22Rv1 (cell line): ENCODE measurements at regions not wholly inside any gene's neighbourhood (a gene's known extent, or its start where the extent isn't known, plus 50 kb on each side); places are given as distances from the start of the nearest gene placed in this dataset.

Source experiments
- H3K27ac ChIP-seq: fragments of 450-650 bp; 2 replicates; pipeline ENCODE4 v1.5.1; 2017
- ZFX ChIP-seq: fragments of 450-650 bp; IDR thresholded peaks from 2 replicates; pipeline ENCODE4 v1.6.1; 2017; ENCODE audit warnings: antibody characterized with exemption, borderline replicate concordance
- TF ChIP-seq, protein P1 (sequence below): fragments of 450-650 bp; IDR thresholded peaks from 2 replicates; pipeline ENCODE4 v1.5.1; 2017; ENCODE audit warnings: mild to moderate bottlenecking

DNA sequence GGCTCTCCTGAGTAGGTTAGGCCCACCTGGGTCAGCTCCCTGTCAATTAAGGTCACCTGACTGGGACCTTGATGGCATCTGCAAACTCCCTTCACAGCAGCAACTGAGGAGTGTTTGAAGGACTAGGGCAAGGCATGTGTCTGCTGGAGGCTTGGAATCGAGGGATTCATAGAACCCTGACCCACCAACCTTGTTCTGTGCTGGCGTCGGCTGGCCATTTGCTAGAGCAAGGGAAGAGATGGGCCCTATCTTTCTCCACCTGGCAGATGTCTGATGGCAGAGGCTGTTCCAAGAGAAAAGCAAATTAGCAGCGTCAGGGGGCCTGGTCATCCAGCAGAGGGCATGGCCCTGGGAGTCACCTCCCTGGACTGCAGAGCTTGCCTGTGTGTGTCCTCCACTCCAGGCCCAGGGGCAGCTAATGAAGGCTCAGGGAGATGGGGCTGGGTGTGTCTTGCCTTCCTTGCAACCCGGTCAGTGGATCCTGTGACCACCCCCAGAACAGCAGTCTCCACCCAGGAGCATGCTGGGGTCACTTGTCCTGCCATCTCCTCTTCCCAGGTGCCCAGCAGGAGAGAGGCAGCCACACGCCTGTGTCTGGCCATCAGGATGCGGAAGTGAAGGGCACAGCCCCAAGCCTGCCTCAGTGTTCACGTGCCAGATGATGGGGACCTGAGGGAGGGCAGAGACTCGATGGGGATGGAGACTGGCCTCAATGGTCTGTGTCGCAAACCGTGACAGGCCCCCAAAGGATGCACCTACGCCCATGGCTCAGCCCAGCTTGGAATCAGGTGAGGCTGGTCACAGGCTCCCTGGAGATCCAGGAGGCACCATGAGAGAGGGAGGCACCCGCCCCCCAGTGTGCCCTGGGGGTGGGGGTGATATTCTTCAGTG lies 53.9 kb downstream of the BARX1 start:
- no peak for TF ChIP-seq ZFX
- TF ChIP-seq, protein P1, sequence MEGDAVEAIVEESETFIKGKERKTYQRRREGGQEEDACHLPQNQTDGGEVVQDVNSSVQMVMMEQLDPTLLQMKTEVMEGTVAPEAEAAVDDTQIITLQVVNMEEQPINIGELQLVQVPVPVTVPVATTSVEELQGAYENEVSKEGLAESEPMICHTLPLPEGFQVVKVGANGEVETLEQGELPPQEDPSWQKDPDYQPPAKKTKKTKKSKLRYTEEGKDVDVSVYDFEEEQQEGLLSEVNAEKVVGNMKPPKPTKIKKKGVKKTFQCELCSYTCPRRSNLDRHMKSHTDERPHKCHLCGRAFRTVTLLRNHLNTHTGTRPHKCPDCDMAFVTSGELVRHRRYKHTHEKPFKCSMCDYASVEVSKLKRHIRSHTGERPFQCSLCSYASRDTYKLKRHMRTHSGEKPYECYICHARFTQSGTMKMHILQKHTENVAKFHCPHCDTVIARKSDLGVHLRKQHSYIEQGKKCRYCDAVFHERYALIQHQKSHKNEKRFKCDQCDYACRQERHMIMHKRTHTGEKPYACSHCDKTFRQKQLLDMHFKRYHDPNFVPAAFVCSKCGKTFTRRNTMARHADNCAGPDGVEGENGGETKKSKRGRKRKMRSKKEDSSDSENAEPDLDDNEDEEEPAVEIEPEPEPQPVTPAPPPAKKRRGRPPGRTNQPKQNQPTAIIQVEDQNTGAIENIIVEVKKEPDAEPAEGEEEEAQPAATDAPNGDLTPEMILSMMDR, result no peak
- no peak overlapping the region for H3K27ac ChIP-seq

DNA sequence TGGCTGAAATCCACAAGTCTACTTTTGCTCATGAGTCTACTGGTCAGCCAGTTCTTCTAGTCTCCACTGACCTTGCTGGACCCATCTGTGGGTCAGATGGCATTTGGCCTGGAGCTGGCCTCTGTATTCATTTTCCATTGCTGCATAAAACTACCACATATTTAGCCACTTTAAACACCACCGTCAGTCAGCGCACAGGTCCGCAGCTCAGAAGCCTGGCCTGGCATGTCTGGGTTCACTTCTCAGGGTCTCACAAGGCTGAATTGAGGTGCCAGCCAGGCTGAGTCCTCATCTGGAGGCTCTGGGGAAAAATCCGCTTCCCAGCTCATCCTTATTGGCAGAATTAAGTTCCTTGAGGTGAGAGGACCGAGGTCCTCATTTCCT lies 54.7 kb downstream of the BARX1 start:
- no peak overlapping the region for H3K27ac ChIP-seq
- TF ChIP-seq, protein P1, result no peak
- no peak for TF ChIP-seq ZFX

DNA sequence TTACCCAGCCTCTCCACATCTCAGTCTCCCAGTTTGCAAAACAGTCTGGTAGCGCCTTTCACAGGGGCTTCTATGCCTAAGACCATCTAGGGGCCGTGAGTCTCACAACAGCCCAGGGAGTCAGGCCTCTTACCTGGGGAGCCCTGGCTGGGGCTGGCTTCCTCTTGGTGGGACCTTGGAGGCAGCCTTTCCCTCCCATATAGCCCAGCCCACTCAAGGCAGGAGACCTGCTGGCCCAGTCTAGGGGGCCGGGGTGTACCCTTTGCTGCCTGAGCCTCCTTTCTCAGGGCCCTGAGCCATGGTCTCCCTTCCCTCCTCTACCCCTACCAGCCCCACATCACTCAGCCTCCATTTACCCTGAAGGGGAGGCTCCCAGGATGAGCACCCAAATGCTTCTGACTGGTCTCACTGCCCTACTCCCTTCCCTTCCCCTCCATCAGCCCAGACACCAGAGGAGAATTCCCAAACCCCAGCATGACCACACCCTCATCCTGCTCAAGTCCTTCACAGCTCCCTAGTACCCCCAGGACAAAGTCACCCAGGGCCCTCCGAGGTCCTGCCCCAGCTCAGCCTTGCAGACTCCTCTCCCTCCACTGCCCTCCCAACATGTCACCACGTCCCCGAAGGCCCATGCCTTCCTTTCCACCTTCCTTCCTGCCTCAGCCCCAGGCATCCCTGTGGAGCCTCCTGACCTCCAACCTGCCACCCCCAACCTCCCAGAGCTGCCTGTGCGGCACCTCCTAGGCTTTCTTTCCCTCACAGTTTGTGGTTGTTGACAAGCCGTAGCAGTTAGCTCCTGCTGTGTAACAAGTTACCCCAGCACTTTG lies 55.3 kb downstream of the BARX1 start:
- TF ChIP-seq, protein P1, result no peak
- no peak for TF ChIP-seq ZFX
- no peak overlapping the region for H3K27ac ChIP-seq

DNA sequence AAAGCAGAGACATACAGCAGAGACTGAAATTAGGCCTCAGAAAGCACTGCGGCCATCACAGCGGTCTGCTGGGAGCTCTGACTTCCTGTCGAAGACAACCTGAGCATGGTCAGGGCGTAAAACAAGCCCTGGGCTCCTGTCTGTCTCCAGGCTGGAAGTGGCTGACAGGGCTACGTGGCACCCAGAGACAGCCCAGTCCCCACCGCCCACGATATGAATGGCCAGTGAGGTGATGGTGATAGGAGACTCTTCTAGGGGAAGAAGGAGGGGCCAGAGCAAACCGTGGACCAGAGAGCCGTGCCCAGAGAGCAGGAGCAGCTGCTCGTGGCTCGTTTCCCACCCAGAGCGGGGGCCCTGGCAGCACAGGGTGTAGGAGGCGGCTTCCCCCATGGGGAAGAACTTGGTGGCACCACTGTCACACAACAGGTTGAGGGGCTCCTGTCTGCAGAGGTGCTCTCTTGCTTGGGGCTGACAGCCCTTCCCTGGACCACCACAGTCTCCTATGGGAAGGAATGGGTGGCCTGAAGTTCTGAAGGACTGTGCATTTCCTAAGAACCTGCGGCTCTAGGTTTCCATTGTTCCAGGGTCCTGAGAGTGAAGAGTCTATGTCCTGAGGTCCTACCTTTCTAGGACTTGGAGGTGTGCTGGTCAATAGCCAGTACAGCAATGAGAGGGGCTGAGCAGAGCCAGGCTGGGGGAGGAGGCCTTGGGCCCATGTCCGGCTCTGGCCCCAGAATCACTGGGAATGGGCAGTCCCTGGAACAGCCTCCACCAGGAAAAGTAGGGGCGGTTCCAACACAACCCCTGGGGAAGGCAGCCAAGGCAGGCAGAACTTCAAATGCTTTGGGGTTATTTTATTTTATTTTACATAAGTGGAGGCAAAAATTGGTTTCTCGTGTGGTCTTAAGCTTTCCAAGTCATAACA lies 56.4 kb downstream of the BARX1 start:
- TF ChIP-seq ZFX, result no peak
- TF ChIP-seq, protein P1, result no peak

DNA sequence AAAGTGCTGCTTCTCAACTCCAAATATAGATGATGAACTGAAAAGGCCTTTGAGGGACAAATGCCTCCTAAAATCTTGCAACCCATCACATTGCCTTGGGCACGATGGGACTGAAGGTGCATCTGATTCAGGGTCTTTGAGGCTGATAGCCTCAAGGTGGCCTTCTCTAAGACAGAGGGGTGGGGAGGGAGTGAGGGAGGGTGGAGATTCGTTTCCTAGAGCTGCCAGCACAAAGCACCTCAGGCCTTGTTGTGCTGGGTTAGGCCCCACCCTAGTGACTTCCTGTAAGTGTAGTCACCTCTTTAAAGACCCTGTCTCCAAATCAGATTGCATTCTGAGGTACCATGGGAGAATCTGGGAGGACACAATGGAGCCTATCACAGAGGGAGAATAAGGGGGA lies 57.1 kb downstream of the BARX1 start:
- TF ChIP-seq ZFX, result no peak
- TF ChIP-seq, protein P1, result no peak
- no peak overlapping the region for H3K27ac ChIP-seq

More for the DNA sequence above, 56.4 kb downstream of the BARX1 start:
- H3K27ac ChIP-seq, result no peak overlapping the region

DNA sequence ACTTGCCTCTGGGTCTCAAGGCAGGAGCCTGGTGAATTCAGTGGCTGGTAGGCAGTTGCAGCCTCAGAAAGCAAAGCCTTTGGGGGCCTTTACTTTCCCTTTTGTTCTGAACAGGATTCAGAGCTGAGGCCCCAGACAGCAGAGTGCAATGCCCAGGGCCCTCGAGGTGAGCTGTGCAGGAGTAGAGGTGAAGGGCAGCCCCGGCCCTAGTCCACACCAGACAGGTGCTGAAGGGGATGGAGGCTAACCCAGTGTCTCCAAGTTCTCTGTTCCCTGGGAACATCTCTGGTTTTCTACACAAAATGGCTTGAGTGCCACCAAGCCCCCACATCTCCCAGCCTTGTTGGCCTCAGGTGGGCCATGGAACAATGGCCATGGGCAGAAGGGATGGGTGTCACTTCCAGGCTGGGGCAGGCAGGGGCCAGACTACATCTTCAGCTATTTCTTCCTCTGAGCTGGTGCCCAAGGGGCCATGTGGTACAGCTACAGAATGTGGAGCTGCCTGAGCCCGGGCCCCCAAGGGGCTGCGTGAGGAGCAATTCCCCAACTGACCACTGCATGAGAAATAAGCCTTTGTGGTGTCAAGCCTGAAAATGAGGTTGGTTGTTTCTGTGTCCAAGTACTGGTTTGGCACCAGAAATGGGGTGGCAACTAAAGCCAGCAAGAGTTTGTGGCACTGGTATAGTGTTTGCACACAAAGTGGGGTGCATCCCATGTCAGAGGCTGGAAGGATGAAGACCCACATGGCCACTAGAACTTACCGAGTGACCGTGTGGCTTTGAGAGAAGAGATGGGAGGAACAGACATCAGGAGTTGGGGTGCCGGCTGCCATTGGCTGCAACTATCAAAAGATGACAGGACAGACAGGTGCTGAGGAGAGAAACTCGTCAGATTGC lies 57.8 kb downstream of the BARX1 start:
- TF ChIP-seq, protein P1, result no peak
- no peak overlapping the region for H3K27ac ChIP-seq
